Keratinocyte (primary cell): ENCODE measurements at regions not wholly inside any gene's neighbourhood (a gene's known extent, or its start where the extent isn't known, plus 50 kb on each side); places are given as distances from the start of the nearest gene placed in this dataset.

Experiments used
- EZH2 ChIP-seq: IDR thresholded peaks from one replicate; pipeline ENCODE4 v1.6.1; 2012; ENCODE audit warnings: inconsistent platforms, mild to moderate bottlenecking, low read length, moderate library complexity
- TF ChIP-seq, protein P1 (sequence below), 3 experiments: IDR thresholded peaks in 1 of 3; conservative IDR thresholded peaks in 1 of 3; optimal IDR thresholded peaks in 1 of 3; 2 replicates in 2 of 3; 3 replicates in 1 of 3; pipeline versions ENCODE3 to v1.5.1; 2011; ENCODE audit warnings: low read length in 3 of 3, mild to moderate bottlenecking in 3 of 3, moderate library complexity in 2 of 3, control low read depth in 1 of 3, inconsistent platforms in 1 of 3; ENCODE audit not compliant: insufficient read depth in 2 of 3; ENCODE audit errors: extremely low read depth in 1 of 3

DNA sequence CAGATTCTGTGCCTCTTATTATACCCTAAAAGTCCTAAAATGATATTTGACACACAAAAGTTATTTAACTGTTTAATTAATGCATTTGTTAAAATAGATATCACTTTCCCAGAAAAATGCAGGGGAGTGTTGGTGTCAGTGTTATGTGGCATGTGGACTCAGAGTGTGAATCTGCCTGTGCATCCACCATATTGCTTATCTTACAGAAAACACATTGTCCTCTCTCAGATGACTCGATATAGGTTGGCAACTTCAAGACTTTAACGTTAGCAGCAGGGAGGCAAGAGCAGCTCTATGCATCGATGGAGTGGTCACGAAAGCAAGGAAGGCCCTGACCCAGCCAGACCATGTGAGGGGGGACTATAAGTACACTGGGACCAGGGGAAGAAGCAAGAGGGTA, 165.4 kb upstream of the DCBLD2 start:
- TF ChIP-seq, protein P1, sequence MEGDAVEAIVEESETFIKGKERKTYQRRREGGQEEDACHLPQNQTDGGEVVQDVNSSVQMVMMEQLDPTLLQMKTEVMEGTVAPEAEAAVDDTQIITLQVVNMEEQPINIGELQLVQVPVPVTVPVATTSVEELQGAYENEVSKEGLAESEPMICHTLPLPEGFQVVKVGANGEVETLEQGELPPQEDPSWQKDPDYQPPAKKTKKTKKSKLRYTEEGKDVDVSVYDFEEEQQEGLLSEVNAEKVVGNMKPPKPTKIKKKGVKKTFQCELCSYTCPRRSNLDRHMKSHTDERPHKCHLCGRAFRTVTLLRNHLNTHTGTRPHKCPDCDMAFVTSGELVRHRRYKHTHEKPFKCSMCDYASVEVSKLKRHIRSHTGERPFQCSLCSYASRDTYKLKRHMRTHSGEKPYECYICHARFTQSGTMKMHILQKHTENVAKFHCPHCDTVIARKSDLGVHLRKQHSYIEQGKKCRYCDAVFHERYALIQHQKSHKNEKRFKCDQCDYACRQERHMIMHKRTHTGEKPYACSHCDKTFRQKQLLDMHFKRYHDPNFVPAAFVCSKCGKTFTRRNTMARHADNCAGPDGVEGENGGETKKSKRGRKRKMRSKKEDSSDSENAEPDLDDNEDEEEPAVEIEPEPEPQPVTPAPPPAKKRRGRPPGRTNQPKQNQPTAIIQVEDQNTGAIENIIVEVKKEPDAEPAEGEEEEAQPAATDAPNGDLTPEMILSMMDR (optimal IDR thresholded peaks at IDR 0.05 in 1 of 3, IDR thresholded peaks at IDR 0.05 in 1 of 3, conservative IDR thresholded peaks at IDR 0.05 in 1 of 3; ENCODE audit: extremely low read depth in 1 of 3, insufficient read depth in 2 of 3, low read length in 3 of 3): no peak
- TF ChIP-seq EZH2: no peak
